Stimulated activated CD8-positive, alpha-beta memory T cell treated with anti-CD3 and anti-CD28 coated beads, Interleukin-4, amount 100 ng/mL, for 24 hours (primary cell): ENCODE measurements at regions not wholly inside any gene's neighbourhood (a gene's known extent, or its start where the extent isn't known, plus 50 kb on each side); places are given as distances from the start of the nearest gene placed in this dataset.
"Not testable (repeated sequence)": the region's sequence is repeated elsewhere in the genome, so short reads cannot be mapped to it uniquely, and the experiment has no call there.

ENCODE experiments used
- DNase-seq: peaks from one replicate; pipeline ENCODE4 v3.0.0-alpha.2; 2020; ENCODE audit warnings: low read depth

DNA sequence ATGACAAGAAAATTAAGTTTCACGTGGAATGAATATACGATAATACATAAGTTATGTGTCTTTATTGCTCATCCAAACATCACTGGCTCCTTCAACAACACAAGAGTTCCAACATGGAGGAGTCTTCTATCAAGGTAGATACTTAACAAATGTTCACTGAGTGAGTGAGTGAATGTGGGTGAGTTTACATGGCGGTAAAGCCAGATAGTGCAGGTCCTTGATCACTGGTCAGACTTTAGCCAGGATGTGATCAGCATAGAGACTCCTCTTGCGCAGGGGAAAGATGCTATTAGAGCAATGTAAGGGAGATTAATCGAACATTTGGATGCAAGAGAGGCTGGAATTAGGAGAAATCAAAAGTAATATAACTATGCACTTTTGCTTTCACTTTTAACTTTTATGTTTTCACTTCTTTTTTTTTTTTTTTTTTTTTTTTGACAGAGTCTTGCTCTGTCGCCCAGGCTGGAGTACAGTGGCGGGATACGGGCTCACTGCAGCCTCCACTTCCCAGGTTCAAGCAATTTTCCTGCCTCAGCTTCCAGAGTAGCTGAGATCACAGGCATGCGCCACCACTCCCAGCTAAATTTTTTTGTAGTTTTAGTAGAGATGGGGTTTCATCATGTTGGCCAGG, 249.0 kb upstream of the ID2 start:
- no peak for DNase-seq

GRCh38 chr2:8433390-8433789, 248.5 kb upstream of the ID2 start:
- DNase-seq, result no peak

DNA sequence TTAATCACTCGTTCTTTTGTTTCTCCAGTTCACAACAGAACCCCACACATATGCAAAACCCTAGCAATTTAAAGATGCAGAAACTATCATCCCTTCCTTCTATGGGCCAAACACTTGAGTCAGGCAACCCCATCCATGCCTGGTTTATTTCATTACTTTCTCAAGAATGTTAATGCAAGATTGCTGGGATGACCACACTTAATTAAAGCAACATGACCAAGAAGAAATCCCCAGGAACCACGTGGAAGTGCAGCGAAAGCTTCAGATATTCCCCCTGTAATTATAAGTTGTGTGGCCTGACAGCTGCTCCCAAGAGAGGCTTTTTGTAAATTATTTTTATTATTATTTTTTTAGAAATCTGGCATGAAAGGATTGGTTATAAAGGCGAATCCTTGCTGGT, 246.2 kb upstream of the ID2 start:
- no peak for DNase-seq

- DNase-seq, result no peak
Measured at GRCh38 chr2:8436585-8436984, 245.3 kb upstream of the ID2 start.

- DNase-seq, result no peak
Measured at GRCh38 chr2:8437228-8437948, 244.5 kb upstream of the ID2 start.

DNA sequence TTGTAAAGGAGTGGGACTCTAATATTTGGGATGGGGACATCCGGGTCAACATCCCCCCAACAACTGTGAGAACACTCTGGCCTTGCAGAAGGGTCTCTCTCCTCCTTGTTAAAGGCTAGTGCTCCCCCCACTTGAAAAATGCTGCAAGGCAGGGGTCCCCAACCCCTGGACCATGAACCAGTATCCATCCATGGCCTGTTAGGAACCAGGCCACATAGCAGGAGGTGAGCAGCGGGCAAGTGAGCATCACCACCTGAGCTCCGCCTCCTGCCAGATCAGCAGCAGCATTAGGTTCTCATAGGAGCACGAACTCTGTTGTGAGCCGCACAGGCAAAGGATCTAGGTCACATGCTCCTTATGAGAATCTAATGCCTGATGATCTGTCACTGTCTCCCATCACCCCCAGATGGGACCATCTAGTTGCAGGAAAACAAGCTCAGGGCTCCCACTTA, 243.9 kb upstream of the ID2 start:
- DNase-seq, result no peak

DNA sequence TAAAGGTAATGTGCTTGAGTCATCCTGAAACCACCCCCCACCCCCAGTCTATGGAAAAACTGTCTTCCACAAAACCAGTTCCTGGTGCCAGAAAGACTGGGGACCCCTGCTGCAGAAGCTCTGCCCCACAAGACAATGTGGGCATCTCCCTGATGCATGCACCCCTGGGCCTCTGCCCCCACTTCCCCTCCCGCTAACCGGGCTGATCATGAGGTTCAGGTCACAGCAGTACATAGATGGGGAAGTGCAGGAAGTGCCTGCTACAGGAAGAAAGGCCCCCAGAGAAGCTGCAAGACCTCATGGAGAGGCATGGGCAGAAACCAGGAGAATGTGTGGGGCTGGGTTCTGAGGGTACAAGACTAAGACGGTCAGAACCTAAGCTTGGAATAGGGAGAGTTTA, 243.4 kb upstream of the ID2 start:
- DNase-seq, result no peak

- DNase-seq, result no peak
Measured at GRCh38 chr2:8438996-8439395, 242.9 kb upstream of the ID2 start.

GRCh38 chr2:8440029-8440778, 241.7 kb upstream of the ID2 start:
- no peak for DNase-seq

DNA sequence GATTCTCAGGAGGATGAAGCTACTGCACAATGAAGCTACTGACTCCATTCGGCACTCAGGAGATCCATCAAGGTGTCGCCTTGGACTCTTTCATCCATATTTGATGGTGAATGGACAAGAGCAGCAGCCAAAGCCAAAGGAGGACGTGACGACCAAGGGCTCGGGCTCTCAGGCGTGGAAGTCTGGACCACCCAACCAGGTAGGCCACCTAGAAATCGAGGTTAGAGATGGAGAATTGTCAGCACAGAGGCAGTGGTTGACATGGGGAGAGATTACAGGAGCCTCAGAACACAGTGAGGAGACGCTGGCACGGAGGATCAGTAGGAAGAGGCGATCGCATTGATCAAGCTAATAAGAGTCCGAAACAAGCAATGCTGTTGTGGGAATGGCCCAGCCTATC, 240.5 kb upstream of the ID2 start:
- DNase-seq, result no peak

DNA sequence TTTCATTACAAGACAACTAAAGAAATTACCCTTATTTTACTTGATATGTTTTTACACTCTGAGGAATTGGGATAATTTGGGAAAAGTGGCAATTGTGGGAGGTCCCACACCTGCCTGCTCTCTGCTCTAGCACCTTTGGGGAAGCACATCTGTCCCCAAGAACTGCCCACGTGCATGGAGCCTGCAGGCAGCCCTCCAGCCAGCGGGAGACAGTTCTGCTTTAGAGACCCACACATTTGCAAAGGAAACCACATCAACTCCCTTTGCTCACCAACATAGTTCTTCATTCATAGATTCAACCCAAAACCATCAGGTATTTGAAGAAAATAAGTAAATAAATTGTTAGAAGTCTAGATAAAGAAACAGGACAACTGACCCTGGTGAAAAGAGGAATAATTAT, 239.9 kb upstream of the ID2 start:
- no peak for DNase-seq

- DNase-seq, result no peak
Measured at GRCh38 chr2:8442833-8443486, 238.9 kb upstream of the ID2 start.

- DNase-seq, result no peak
Measured at GRCh38 chr2:8445580-8445979, 236.3 kb upstream of the ID2 start.

GRCh38 chr2:8446751-8447150, 235.1 kb upstream of the ID2 start:
- not testable (repeated sequence) for DNase-seq

DNA sequence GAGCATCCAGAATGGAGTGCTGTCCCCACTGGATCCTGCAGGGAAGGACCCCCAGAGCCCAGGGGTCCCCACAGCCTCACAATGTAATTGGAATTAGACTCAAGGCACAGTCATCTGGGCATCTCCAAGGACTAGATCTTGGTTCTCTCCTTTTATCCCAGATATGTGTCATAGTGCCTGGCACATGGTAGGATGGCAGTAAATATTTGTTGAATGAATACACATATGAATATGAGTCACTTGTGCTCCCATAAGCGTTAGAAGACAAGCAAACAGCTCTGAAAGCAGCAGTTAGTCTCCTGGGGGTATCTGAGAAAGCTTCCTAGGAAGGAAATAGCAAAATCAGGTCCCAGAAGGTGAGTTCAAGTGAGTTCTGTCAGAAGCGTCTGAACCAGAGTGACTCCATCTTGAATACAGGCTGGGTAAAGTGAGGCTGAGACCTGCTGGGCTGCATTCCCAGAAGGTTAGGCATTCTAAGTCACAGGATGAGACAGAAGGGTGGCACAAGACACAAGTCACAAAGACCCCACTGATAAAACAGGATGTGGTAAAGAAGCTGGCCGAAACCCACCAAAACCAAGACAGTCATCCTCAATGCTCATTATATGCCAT, 234.1 kb upstream of the ID2 start:
- no peak for DNase-seq

DNA sequence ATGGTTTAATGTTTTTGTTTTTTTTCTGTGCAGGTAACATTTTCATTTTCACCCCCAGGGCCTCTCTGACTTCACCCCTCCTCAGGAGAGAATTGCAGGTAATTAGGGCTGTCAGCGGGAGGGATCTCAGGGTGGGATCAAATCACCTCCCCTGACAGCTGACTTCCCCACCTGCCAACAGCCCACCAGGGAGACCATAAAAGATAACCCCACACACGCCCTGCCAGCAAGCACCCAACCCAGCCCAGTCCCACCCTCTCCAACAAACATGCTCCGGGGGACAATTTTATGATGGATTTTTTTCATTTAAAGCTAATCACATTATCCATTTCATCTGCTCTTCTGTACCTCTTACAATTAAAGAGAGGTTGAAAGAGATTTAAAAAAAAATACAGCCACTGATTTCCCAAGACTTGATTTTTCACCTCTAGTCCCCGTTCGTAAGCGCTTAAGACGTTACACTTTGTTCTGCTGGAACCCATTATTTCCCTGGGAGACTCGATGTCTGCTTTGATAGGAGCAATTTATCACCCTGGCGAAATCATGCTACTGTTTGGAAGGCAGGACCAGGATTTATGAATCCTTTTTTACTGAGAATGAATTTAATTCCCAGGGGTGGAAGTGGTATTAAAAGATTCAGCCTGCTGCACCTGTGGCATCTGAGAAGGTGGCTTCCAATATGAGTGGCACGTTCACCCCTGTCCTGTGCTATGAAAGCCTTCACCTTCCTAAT, 232.9 kb upstream of the ID2 start:
- no peak for DNase-seq

DNA sequence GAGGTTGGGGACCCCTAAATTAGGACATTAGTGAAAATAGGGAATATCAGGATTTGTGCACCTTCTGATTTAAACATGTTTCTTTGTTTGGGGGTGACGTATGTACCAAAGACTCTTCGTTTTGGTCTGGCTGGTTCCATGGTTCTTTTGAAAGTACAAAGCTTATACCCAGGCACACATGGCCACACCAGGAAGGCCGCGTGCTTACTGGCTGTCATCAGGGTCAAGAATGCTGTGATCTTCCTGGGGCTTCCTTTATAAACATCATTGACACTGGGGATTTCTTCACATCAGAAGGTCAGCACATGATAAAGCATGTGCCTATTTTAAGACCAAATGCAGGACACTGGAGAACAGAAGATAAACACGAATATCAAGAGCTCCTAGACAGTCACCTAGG, 230.6 kb upstream of the ID2 start:
- no peak for DNase-seq

DNA sequence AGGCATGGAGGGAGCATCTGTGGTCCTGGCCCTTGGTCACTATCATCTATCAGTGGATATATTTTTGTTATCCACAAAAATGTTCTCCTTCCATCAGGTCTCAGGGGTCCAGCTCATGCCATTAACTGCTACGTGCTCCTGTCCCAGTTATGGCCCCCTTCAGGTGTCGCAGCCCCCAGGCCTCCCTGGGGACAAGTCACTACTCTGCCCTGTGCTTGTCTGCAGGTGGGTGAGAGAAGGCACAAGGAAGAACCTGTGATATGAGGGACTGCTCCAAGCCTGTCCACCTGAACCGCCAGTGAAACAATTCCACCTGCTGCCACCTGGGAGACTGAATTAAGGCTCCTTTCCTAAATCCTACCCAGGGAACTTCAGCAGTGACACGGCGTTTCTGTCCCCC, 229.6 kb upstream of the ID2 start:
- DNase-seq, result no peak

DNA sequence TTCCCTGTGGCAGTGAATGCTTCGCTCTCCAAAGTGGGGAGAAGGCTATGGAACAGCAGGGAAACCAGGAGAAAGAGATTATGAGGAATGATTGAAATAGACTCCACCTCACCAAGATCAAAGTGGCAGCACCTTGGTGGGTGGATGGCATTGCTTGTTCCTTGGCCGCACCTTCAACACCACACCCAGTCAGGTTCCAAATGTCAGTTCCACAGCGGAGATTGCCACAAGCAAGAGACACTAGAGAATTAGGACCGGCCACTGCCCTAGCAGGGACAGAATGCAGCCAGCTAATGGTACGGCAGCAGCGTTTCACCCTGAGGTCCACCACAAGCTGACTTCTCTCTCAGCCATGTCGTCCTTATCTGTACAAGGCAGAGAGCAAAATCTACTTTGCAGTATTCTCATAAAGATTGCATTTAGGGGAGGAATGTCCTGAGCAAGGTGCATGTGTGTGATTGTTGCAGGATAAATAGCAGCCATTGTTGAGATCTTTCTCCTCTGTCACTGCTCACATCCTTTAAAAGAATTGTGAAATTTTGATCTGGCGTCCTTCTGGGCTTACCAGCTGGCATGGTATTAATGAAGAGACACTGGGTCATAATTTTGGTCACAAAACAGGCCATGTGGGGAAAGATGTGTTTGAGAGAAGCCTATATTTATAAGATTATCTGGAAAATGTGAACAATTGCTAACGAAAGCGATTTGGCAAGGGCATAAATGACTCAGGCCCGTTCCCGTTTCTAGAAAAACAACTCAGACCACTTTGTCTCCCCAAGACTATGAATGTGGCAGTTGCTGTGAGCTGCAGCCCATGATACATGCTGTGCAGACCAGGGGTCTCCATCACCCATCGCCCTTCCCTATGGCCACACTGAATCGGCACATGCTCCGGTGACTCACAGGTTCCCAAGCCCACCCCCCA, 228.6 kb upstream of the ID2 start:
- DNase-seq, result no peak

DNA sequence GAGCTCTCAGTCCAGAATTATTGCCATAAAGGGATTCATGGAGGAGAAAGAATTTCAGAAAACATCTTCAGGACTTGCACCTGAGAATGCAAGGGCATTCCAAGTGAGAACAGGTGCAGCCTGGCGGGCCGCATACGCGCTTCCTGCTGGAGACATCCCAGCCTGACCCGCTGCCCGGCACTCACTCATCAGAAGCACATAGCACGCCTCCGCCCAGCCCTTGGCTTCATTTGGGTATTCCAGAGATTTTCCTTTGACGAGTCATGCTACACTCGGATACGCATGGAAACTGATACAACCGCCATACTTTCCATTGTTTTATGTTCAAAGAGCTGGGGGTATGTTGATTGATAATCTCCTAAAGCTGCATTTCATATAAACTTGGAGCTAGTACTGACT, 228.0 kb upstream of the ID2 start:
- DNase-seq, result no peak

DNA sequence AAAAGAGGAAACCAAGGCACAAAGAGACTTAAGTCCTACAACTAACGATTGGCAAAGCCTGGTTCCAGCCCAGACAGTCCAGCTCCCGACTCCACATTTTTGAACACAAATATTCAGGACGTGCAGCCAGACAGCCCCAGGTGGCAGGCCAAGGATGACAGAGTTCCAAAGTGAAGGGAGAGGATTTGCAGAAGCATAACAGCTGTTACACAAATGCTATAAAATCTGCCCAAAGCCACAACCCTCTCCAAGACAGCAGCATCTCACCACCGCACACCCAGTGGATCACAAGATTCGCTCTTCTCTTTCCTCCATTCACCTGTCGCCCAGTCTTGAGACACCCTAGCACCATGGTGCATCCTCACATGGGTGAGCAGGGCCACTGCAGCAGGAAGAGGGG, 227.1 kb upstream of the ID2 start:
- no peak for DNase-seq
